GM19395 (cell line): ENCODE measurements at regions not wholly inside any gene's neighbourhood (a gene's known extent, or its start where the extent isn't known, plus 50 kb on each side); places are given as distances from the start of the nearest gene placed in this dataset.

Experiments
- ATAC-seq: cut with Tn5 transposase; IDR thresholded peaks from one replicate; pipeline ENCODE4 v1.9.1; 2021; ENCODE audit warnings: mild to moderate bottlenecking, moderate library complexity; ENCODE audit not compliant: unreplicated experiment

DNA sequence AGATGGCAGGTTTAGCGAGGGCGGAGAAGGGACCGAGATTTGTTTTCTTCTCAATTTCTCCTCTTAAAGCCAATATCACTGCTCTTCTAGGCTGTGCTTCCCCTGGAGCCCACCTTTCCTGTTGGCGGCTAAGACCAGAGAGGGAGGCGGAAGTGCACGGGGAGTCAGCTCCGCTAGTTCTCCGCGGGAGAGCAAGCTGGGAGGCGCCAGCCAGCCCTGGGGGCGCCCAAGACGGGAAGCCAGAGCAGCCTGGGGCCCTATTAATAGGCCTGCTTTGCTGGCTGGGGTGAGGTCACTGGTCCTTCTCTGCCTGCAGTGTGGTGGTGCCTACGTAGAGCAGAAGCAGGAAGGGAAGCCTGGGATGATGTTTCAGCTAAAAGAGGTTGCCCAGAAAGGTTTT is 61.6 kb downstream of the LSM5 start:
- ATAC-seq = no peak

DNA sequence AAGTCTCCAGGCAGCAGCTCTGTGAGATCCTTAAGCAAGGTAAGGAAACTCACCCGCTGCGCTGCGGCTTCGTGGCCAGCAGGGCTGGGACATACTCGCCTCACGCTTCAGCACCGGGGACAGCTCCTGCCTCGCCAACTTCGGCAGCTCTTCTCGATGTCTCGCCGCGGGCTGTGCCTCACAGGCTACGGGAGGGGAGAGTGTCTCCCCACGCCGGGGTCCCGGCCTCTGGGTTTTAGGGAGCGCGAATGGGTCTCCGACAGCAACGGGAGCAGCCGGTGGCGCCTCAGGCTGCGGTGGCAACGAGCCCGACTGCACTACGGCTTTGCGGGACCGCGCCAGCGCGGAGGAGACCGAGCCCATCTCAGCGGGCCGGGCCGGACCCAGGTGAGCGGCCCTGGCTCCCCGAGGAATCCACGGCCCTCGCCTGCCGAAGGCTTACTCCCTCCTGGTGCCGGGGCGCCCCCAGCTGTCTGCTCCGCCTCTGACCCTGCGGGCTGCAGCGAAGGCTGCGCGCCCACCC is 62.4 kb downstream of the LSM5 start:
- ATAC-seq = peak; percentile 76

- ATAC-seq = no peak
Measured at GRCh38 chr7:32416846-32417245, 73.3 kb downstream of the LSM5 start.

DNA sequence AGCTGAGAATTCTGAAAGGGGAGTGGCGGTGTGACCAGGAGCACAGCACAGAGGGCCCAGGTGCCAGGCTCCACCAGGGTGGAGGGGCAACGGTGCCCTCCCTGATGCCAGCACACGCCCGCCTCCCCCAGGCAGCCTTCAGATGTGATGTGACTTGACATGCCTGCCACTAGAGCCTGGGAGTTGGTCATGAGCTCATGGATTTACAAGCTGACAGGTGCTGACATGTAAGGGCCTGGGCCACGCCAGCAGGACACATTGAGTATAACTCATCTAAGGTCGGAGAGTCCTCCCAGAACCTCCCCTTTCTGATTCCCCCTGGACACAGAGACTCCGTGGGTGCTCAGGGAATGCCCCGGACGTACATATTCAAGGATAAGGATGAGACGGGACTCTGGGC is 74.2 kb downstream of the LSM5 start:
- ATAC-seq = no peak

GRCh38 chr7:32415519-32415918 is 74.7 kb downstream of the LSM5 start:
- ATAC-seq = no peak

- no peak for ATAC-seq
Measured at GRCh38 chr7:32412471-32412870, 77.7 kb downstream of the LSM5 start.

DNA sequence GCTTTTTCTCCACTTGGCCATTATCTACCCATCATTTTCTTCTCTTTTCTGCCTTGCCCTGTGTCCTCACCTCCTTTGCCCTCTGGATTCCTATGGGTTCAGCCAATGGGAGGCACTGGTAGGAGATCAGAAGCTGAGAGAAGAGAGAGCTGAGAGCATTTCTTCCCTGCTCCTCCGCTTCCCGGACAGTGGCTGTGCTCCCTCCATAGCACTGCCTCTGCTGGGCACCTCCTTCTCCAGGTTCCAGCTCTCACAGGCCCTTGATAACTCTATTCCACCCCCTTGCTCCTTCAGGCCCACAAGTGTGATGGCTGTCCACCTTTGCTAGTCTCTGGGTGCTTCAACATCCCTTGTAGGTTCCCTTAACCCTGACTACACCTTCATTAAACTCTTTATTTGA is 79.6 kb downstream of the LSM5 start:
- no peak for ATAC-seq

DNA sequence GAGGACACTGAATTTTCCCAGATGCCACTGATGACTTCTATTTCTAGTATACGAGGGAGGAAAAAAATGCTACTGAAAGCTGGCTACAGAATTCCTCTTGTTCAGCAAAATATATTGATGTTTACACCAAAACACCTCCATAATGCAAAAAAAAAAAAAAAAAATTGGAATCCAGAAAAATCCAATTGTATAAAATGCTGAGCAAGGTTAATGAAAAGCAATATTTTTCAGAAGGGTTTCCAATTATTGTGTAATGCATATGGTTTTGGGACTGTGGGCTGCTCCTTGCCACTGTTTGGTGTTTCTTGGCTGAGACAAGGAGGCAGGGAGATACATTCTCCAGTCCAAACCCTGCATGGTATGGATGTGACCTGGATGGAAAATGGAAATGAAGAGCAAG is 83.8 kb downstream of the LSM5 start:
- no peak for ATAC-seq

DNA sequence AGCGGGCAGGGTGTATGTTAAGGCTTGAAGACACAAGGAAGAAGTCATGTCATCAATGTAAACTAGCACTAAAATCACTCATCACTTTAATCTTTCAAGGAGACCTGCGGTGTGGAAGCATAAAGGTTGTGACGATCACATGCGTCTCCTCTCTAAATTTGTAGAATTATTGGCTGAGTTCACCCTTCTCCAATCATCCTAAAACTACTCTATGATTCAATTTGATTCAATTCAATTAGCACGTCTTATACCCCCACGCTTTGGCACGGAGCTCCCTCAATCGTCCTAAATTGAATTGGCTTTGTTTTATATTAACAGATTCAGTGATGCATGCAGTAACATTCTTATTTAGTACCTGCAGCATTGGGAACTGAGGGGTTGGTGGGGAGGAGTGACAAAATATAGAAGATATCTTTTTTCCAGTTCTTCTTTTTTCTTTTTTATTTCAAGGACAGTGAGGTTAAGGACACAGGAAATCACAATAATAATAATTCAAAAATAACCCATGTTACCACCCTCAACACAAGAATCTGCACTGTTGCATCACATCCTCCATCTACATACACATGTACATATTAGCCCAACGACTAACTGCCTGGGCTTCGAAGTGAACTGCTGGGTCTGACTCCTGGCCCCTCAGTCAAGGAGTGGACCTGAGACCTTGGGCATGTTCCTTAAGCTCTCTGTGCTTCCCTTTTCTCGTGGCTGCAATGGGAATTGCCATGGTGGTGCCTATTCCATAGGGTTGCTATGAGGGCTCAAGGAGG is 86.5 kb downstream of the LSM5 start:
- no peak for ATAC-seq

DNA sequence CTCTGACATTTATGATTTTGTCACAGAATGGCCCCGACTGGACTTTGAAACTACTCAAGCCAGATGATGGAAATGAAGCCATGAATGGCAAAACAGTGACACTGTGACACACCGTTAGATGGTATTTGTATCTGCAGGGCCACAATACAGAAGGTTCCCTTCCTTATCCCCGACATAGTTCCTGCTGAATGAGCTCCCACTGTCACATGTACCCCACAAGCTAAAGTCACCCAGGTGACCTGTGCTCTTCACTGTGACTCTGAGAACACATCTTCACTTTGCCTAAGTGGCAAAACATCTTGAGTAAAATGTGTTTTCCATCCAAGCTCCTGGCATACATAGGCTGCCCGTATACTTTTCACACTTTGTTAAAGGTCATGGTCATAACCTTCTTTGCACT is 89.5 kb downstream of the LSM5 start:
- no peak for ATAC-seq

DNA sequence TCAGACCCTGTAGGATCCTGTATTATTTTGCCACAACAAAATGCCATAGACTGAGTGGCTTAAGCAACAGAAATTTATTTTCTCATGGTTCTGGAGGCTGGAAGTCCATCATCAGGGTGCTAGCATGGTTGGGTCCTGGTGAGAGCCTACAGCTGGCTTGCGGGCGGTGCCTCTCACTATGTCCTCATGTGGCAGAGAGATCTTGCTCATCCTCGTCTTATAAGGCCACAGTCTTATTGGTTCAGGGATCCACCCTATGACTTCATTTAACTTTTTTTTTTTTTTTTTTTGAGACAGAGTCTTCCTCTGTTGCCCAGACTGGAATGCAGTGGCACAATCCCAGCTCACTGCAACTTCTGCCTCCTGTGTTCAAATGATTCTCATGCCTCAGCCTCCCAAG is 90.9 kb downstream of the LSM5 start:
- ATAC-seq = no peak

- ATAC-seq = no peak
Measured at GRCh38 chr7:32395168-32395567, 95.0 kb downstream of the LSM5 start.

GRCh38 chr7:32393861-32394260 is 96.3 kb downstream of the LSM5 start:
- ATAC-seq = no peak

GRCh38 chr7:32390210-32390609 is 100.0 kb downstream of the LSM5 start:
- ATAC-seq = no peak

DNA sequence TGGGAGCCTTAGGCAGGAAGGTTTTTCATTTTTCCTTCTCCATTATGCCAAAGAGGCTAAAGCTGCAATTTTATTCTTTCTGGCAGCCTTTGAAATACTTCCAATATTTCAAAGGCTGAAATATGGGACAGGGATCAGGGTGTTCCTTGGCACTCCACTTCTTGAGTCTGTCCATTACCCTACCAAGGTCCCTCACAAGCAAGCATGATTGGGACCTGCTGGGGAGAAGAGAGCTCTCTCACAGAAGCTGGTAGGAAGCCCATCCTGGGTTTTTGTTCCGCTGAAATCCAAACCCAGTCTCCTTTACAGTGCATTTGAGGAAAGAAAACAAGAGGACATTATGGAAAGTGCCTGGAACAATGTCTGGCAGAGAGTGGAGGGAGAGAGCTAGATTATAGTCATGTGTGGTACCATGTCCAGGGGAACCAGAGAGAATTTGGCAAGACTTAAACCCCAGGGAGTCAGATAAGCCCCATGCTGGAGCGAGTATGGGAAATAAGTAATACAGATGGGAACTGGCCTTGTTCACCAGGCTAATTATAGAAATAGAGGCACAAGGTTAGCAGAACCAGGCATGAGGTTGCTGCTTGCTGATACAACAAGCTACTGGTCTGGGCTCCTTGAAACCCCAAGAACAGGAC is 104.7 kb downstream of the LSM5 start:
- no peak for ATAC-seq

GRCh38 chr7:32381024-32381601 is 109.1 kb downstream of the LSM5 start:
- no peak for ATAC-seq

DNA sequence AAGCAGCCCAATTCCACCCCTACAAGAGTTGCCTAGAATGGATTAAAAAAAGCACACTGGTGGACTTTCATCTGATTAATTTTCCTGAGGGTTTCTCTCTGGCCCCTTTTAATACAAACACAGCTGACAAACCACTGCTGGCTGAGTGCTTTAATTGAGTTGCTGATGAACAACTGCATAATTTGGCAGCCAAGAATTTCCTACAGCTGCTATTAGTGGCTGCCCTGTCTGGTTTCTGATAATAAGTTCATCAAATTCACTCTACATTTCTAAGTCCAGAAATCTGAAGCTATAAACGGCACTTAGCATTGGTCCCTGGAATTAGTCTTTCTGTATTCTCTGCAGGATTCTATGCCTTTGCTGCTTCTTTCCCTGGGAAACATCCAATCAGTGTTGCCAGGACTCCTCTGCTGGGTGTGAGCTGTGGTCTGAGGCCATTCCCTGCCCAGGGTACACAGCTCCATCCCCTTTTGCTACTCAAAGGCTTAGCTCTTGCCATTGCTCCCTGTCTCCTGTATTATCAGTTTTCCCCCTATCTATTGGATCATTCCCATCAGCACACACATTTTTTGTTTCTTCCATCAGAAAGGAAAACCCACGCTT is 110.6 kb downstream of the LSM5 start:
- ATAC-seq = no peak

DNA sequence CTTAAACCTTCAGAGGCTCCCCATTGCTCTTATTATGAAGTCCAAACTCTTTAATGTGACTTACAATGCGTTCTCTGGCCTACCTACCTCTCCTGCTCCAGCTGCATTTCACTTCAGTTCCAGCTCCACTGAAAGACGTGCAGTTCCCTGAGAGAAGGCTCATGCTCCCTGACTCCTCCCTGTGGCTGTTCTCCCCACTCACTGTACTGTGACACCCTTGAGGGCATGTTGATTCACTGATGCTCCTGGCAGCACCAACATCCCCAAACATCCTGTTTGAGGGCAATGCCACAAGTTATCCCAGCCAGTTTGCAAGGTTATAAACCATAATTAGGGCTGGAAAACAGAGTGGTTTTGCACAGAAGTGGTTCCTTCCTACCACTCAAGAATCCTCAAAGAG is 111.2 kb downstream of the LSM5 start:
- ATAC-seq = no peak

DNA sequence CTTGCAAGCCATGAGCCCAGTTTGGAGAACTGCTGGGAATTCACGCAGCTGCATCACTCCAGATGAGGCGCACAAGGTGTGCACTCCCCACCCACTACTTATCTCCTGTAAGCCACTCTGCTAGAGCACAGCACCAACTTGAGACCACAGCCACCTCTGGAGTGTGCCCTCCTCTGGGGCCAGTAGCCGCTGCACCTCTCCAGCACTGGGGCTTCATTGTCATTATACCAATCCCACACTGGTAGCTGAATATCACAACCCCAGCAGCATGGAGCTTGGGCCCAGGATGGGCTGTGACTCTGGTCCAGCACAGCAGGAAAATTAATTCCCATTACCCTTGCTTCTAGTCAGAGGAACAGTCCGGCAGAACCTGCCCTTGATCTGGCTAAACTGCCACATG is 125.6 kb downstream of the LSM5 start:
- no peak for ATAC-seq

DNA sequence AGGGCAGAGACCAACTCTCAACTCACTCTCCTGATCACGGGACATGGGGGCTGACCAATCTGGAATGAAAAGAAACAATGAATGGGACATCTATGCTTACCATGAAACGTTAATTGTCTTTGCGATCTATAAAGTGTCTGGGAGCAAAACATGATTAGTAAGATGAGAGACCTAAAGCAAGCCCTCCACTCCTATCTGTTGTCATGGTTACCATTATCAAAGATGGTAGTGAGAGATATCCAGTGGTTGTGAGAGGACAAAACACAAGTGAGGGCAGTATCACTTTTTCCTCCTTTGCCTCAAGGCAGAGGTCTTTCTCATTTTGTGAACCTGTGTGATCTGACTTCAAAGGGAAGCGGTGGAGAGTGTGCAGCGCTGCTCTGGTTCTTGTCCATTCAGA is 130.1 kb downstream of the LSM5 start:
- ATAC-seq = no peak

DNA sequence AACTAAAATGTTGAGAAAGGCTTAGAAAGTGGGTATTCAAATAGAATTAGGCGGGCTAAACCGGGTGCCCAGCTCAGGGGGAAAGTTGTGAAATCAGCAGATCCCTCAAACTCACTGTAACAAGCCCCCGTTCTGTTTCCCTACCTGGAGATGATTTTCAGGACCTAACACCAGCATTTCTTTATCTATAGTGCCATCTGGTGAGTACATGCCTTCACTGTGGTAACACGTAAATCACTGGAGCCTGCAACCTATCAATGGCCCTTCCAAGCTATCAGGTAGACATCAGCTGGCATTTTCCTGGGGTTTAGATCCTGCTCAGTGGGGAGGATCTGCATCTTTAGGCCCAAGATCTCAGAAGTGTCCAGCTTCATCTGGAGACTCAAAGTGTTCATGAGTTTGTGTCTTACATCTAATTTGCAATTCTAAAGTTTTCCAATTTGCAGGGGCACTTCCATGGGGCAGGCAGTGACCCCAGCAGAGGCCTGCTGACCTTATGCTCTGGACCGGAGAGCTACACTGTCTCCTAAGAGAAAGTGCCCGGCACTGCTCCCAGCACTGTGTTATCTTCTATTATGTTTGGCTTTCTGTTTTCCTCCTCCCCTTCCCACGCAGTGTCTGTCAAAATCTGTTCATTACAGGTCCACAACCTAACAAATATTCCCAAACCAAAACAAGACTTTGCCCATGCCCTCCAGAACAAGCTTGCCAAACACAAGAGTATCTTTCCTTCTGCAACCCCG is 132.5 kb downstream of the LSM5 start:
- no peak for ATAC-seq
